Non-pigmented ciliary epithelial cell (primary cell): ENCODE measurements at regions not wholly inside any gene's neighbourhood (a gene's known extent, or its start where the extent isn't known, plus 50 kb on each side); places are given as distances from the start of the nearest gene placed in this dataset.

ENCODE experiments used
- DNase-seq: peaks from one replicate; pipeline ENCODE4 v3.0.0-alpha.2; 2010; ENCODE audit warnings: low read depth

GRCh38 chr1:87560601-87561360 is 232.1 kb downstream of the LMO4 start:
- peak; percentile 36 for DNase-seq

- no peak for DNase-seq
Observed at GRCh38 chr1:87563211-87563610, 234.5 kb downstream of the LMO4 start.

- DNase-seq, result no peak
Observed at GRCh38 chr1:87565861-87566260, 237.2 kb downstream of the LMO4 start.

- DNase-seq, result no peak
Observed at GRCh38 chr1:87568005-87568404, 239.3 kb downstream of the LMO4 start.

- DNase-seq, result no peak
Observed at GRCh38 chr1:87568911-87569310, 240.2 kb downstream of the LMO4 start.

GRCh38 chr1:87572008-87572407 is 243.3 kb downstream of the LMO4 start:
- no peak for DNase-seq

- DNase-seq, result no peak
Observed at GRCh38 chr1:87572891-87573290, 244.2 kb downstream of the LMO4 start.

- no peak for DNase-seq
Observed at GRCh38 chr1:87575528-87575927, 246.8 kb downstream of the LMO4 start.

- DNase-seq, result no peak
Observed at GRCh38 chr1:87578464-87578863, 249.8 kb downstream of the LMO4 start.

- no peak for DNase-seq
Observed at GRCh38 chr1:87583459-87583858, 254.8 kb downstream of the LMO4 start.

GRCh38 chr1:87584586-87584985 is 255.9 kb downstream of the LMO4 start:
- DNase-seq, result no peak

- no peak for DNase-seq
Observed at GRCh38 chr1:87586501-87586900, 257.8 kb downstream of the LMO4 start.

GRCh38 chr1:87588495-87588894 is 259.8 kb downstream of the LMO4 start:
- DNase-seq, result no peak

GRCh38 chr1:87591492-87591891 is 262.8 kb downstream of the LMO4 start:
- DNase-seq, result no peak

- no peak for DNase-seq
Observed at GRCh38 chr1:87592156-87592555, 263.5 kb downstream of the LMO4 start.

- DNase-seq, result no peak
Observed at GRCh38 chr1:87594736-87595383, 266.2 kb downstream of the LMO4 start.

- DNase-seq, result no peak
Observed at GRCh38 chr1:87595384-87595781, 266.7 kb downstream of the LMO4 start.

- DNase-seq, result no peak
Observed at GRCh38 chr1:87598429-87598828, 269.7 kb downstream of the LMO4 start.

- DNase-seq, result no peak
Observed at GRCh38 chr1:87599569-87599968, 270.9 kb downstream of the LMO4 start.

- DNase-seq, result no peak
Observed at GRCh38 chr1:87600055-87600850, 271.6 kb downstream of the LMO4 start.

- no peak for DNase-seq
Observed at GRCh38 chr1:87600854-87601253, 272.2 kb downstream of the LMO4 start.

GRCh38 chr1:87603626-87604025 is 274.9 kb downstream of the LMO4 start:
- DNase-seq, result no peak

GRCh38 chr1:87612956-87613355 is 284.3 kb downstream of the LMO4 start:
- DNase-seq, result no peak
